Keratinocyte (primary cell): ENCODE measurements at regions not wholly inside any gene's neighbourhood (a gene's known extent, or its start where the extent isn't known, plus 50 kb on each side); places are given as distances from the start of the nearest gene placed in this dataset.

Experiments
- DNase-seq: peaks from one replicate; pipeline ENCODE4 v3.0.0-alpha.2; 2011; ENCODE audit warnings: low read depth, missing footprints, low spot score
- FAIRE-seq: peaks from 2 replicates; lab custom pipeline; 2011; peaks lifted over from hg19 to GRCh38; lab: Jason Lieb, UNC
- H2AFZ ChIP-seq: 2 replicates; pipeline ENCODE4 v1.6.0; 2012; ENCODE audit warnings: low read length, control low read depth, inconsistent platforms; ENCODE audit not compliant: control insufficient read depth
- H3K27ac ChIP-seq: 2 replicates; pipeline ENCODE4 v1.5.1; 2011; ENCODE audit warnings: low read length; ENCODE audit not compliant: control insufficient read depth, insufficient read depth
- H3K27me3 ChIP-seq: 3 replicates; pipeline ENCODE4 v1.6.0; 2011; ENCODE audit warnings: low read length; ENCODE audit not compliant: control insufficient read depth, insufficient read depth; ENCODE audit errors: extremely low read depth
- H3K36me3 ChIP-seq, 2 experiments: 2 replicates in 1 of 2; 3 replicates in 1 of 2; pipeline ENCODE4 v1.5.1; 2011; ENCODE audit warnings: low read length in 2 of 2, mild to moderate bottlenecking in 1 of 2; ENCODE audit not compliant: control insufficient read depth in 2 of 2, insufficient read depth in 2 of 2; ENCODE audit errors: extremely low read depth in 1 of 2
- H3K4me1 ChIP-seq: 3 replicates; pipeline ENCODE4 v1.5.1; 2011; ENCODE audit warnings: low read length; ENCODE audit not compliant: control insufficient read depth, insufficient read depth; ENCODE audit errors: extremely low read depth
- H3K4me2 ChIP-seq: 3 replicates; pipeline ENCODE4 v1.6.0; 2011; ENCODE audit warnings: low read depth, low read length; ENCODE audit not compliant: control insufficient read depth, insufficient read depth; ENCODE audit errors: extremely low read depth
- H3K4me3 ChIP-seq, 3 experiments: fragments of 200-600 bp in 1 of 3; sonication (generic) in 1 of 3; 2 replicates in 2 of 3; 3 replicates in 1 of 3; pipeline ENCODE4 v1.5.1; 2011 to 2016; ENCODE audit warnings: low read length in 3 of 3, mild to moderate bottlenecking in 3 of 3, control low read depth in 2 of 3, inconsistent platforms in 1 of 3, low read depth in 1 of 3, mixed read lengths in 1 of 3, mixed run types in 1 of 3, moderate library complexity in 1 of 3; ENCODE audit not compliant: control insufficient read depth in 2 of 3, insufficient read depth in 2 of 3; ENCODE audit errors: extremely low read depth in 1 of 3
- H3K79me2 ChIP-seq: 2 replicates; pipeline ENCODE4 v1.6.0; 2012; ENCODE audit warnings: low read length; ENCODE audit not compliant: control insufficient read depth, insufficient read depth
- H3K9ac ChIP-seq: 3 replicates; pipeline ENCODE4 v1.6.0; 2011; ENCODE audit warnings: low read length; ENCODE audit not compliant: control insufficient read depth, insufficient read depth; ENCODE audit errors: extremely low read depth
- H3K9me1 ChIP-seq: 3 replicates; pipeline ENCODE4 v1.6.0; 2011; ENCODE audit warnings: low read length; ENCODE audit not compliant: control insufficient read depth, insufficient read depth; ENCODE audit errors: extremely low read depth
- H3K9me3 ChIP-seq: 2 replicates; pipeline ENCODE4 v1.5.1; 2012; ENCODE audit warnings: low read depth, low read length; ENCODE audit not compliant: control insufficient read depth
- H4K20me1 ChIP-seq: 3 replicates; pipeline ENCODE4 v1.6.0; 2011; ENCODE audit warnings: low read length; ENCODE audit not compliant: control insufficient read depth, insufficient read depth; ENCODE audit errors: extremely low read depth
- CTCF ChIP-seq, 3 experiments: IDR thresholded peaks in 1 of 3; conservative IDR thresholded peaks in 1 of 3; optimal IDR thresholded peaks in 1 of 3; 2 replicates in 2 of 3; 3 replicates in 1 of 3; pipeline versions ENCODE3 to v1.5.1; 2011; ENCODE audit warnings: low read length in 3 of 3, mild to moderate bottlenecking in 3 of 3, moderate library complexity in 2 of 3, control low read depth in 1 of 3, inconsistent platforms in 1 of 3; ENCODE audit not compliant: insufficient read depth in 2 of 3; ENCODE audit errors: extremely low read depth in 1 of 3
- EZH2 ChIP-seq: IDR thresholded peaks from one replicate; pipeline ENCODE4 v1.6.1; 2012; ENCODE audit warnings: inconsistent platforms, mild to moderate bottlenecking, low read length, moderate library complexity
- dilution Hi-C: fragments of 300-500 bp; cut with MboI; formaldehyde crosslinking; loops from one replicate; pipeline ENCODE4 v1.7.0; 2020; ENCODE audit warnings: low sequenced_read_pairs; ENCODE audit not compliant: extremely low pct_ligation_motif_present

- Histone ChIP-seq H3K9me1 (no peaks in the 10 kb centered on the region), H3K9ac (no peak overlapping the region), H3K27me3 (peaks cover 3% of the 10 kb centered on the region), H3K27ac (no peak overlapping the region), H3K79me2 (no peaks in the 10 kb centered on the region), H3K4me1 (peaks cover 9% of the 10 kb centered on the region), H3K36me3 (no peaks in the 10 kb centered on the region), H4K20me1 (no peaks in the 10 kb centered on the region), H3K4me2 (no peak overlapping the region), H2AFZ (no peak overlapping the region), H3K9me3 (no peaks in the 10 kb centered on the region), H3K4me3 (no peak overlapping the region)
- dilution Hi-C loops = no loop called here
- DNase-seq (no peak), FAIRE-seq (no peak)
- TF ChIP-seq EZH2 = no peak
Measured at GRCh38 chr4:3364634-3365314, 72.0 kb downstream of the RGS12 start.

GRCh38 chr4:3365326-3365725, 72.5 kb downstream of the RGS12 start:
- DNase-seq = no peak
- Histone ChIP-seq H3K4me1 (peaks cover 14% of the 10 kb centered on the region), H3K4me3 (no peak overlapping the region), H3K9me1 (no peaks in the 10 kb centered on the region), H3K27me3 (peaks cover 5% of the 10 kb centered on the region), H3K36me3 (no peaks in the 10 kb centered on the region), H3K9me3 (no peaks in the 10 kb centered on the region), H3K27ac (no peak overlapping the region), H2AFZ (no peak overlapping the region), H3K4me2 (no peak overlapping the region), H3K9ac (no peak overlapping the region), H4K20me1 (no peaks in the 10 kb centered on the region), H3K79me2 (no peaks in the 10 kb centered on the region)
- dilution Hi-C loops = no loop called here
- TF ChIP-seq CTCF (optimal IDR thresholded peaks at IDR 0.05 in 1 of 3, IDR thresholded peaks at IDR 0.05 in 1 of 3, conservative IDR thresholded peaks at IDR 0.05 in 1 of 3; ENCODE audit: extremely low read depth in 1 of 3, insufficient read depth in 2 of 3, low read length in 3 of 3) = no peak
- TF ChIP-seq EZH2 = no peak
- no peak for FAIRE-seq
